Dermis blood vessel endothelial cell (primary cell): ENCODE measurements at regions not wholly inside any gene's neighbourhood (a gene's known extent, or its start where the extent isn't known, plus 50 kb on each side); places are given as distances from the start of the nearest gene placed in this dataset.
A peak's percentile ranks its signal among the peaks of the same experiment; 100 is the strongest.
"Not testable (repeated sequence)": the region's sequence is repeated elsewhere in the genome, so short reads cannot be mapped to it uniquely, and the experiment has no call there.

Source experiments
- DNase-seq: peaks from one replicate; pipeline ENCODE4 v3.0.0; 2010

- not testable (repeated sequence) for DNase-seq
These were observed 260.9 kb downstream of the BLID start for GRCh38 chr11:121855138-121855537.

- DNase-seq: no peak
These were observed 272.0 kb downstream of the BLID start for GRCh38 chr11:121844016-121844415.

GRCh38 chr11:121842192-121842585 lies 273.8 kb downstream of the BLID start:
- DNase-seq: no peak

DNA sequence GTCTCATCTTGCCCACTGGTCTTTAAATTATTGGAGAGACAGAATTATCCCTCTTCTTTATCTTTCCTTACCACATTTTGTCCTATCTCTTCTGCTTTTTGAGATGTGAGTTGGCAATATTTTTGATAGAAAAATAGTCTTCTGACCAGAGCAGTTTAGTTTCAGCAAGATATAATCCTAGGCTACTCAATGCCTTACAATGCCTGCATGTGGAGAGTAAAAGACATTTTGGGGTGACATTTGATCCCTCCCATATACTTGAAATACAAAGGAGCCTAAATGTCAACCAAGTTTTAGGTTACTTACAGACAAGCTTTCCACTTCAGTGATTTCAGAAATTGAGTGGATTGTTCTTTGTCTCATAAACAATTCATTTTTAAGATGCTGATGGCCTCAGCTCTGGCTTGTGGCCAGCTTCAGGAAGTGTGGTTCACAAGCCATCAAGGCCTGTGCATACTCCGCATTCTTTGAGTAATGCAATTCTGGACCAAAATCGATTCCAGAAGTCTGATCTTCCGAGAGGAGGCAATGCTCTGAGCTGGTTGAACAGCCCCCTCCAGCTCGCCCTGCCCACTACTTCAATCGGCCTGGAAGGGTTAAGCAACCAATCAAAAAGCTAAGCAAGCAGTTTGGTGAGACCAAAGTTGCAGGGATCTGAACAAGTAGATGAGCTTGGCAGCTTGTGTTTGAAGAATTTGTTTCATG lies 274.4 kb downstream of the BLID start:
- DNase-seq: peak; percentile 84

- DNase-seq: no peak
These were observed 276.2 kb downstream of the BLID start for GRCh38 chr11:121839781-121840180.

GRCh38 chr11:121838571-121838970 lies 277.4 kb downstream of the BLID start:
- no peak for DNase-seq

- DNase-seq: peak; percentile 38
These were observed 282.0 kb downstream of the BLID start for GRCh38 chr11:121833970-121834369.

DNA sequence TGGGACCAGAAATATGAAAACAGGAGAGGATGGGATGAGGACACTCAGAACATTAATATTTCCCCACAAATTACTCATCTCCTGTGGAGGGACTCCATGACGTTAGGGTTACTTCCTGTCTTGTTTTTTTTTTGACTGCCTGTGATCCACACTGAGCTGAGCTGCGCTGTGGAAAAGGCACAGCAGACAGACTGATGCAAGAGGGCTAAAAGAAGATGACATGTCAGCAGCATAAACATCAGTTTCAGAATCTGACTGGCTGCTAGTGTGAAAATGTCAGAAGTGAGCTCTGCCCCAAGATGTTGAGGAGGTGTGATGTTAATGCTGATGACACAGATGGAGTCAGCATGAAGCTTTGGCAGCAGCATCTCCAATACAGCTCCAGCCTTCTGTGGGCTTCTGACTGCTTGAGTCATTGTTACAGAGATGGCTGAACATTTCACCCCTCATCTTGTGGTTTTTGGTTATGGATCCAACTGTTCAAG lies 286.8 kb downstream of the BLID start:
- peak; percentile 68 for DNase-seq

GRCh38 chr11:121814962-121815361 lies 301.1 kb downstream of the BLID start:
- DNase-seq: no peak

GRCh38 chr11:121814296-121814695 lies 301.7 kb downstream of the BLID start:
- DNase-seq: no peak

GRCh38 chr11:121810291-121810690 lies 305.7 kb downstream of the BLID start:
- no peak for DNase-seq

GRCh38 chr11:121808096-121808495 lies 307.9 kb downstream of the BLID start:
- DNase-seq: no peak

DNA sequence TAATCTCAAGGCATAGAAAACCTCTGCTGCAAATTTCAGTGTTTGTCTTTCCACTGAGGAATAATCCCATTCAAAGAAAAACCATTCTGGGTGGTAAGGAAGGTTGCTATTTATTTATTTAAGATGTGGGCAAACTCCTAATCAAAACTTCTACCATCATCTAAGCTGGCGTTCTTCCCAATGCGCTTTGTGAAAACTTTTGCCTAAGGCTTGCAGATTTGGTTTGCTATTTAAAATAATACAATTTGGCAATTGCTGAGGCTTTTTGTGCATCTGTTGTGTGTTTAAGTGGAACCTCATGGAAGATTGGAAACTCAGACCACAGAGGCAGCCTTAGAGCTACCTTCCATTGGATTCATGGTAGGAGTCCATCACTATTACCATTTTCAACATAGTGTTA lies 309.0 kb downstream of the BLID start:
- DNase-seq: no peak

DNA sequence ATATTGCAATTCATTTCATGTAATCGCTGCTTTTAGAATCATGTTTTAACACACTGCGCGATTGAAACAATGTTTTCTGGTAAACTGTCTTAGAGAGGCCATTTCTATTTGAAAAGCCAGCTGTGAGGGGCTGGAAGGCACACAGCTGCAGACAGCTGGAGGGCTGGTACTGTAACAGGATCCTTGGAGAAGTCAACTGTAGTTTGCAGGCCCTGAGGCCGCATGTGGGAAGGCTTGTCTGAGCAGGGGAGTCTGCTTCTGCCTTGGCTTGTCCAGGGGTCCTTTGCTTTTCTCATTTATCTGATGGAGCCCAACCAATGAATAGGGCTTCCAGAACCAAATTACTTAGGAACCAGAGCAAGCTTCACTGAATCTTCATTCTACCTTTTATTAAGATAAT lies 313.5 kb downstream of the BLID start:
- no peak for DNase-seq

DNA sequence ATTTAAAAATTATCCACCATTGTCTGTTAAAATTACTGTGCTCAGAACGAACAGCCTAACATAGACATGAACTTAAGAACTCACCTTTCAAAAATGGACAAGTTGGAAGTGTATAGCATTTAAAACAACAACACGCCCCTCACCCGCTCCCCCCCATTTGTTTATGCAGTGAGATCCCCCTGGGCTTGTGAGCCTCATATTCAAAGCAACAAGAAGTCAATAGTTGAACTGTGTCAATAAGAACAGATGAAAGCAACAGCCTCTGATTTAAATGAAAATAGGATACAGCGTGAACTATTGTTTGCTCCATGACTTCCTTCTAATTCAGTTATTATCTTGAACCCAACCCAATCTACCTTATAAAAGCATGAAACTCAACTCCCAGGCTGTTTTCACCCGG lies 314.2 kb downstream of the BLID start:
- DNase-seq: no peak

- no peak for DNase-seq
These were observed 314.6 kb downstream of the BLID start for GRCh38 chr11:121801394-121801748.

- DNase-seq: no peak
These were observed 315.2 kb downstream of the BLID start for GRCh38 chr11:121800731-121801393.

DNA sequence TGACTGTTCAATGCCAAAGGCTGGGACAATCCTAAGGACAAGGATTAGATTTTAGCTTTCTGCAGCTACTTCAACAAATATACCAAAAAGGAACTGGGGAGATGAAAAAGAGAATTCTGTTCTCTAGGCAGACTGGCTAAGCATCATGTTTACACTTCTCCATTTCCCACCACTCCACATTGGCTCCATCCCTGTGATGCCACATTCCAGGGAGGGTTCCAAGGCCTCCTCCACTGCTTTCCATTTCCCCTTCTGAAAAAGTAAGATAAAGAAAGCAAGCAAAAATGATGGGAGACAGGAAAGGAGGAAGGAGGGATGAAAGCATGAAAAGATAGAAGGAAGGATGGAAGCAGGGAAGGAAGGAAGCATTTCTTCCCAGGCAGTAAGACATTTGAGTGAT lies 315.8 kb downstream of the BLID start:
- no peak for DNase-seq

DNA sequence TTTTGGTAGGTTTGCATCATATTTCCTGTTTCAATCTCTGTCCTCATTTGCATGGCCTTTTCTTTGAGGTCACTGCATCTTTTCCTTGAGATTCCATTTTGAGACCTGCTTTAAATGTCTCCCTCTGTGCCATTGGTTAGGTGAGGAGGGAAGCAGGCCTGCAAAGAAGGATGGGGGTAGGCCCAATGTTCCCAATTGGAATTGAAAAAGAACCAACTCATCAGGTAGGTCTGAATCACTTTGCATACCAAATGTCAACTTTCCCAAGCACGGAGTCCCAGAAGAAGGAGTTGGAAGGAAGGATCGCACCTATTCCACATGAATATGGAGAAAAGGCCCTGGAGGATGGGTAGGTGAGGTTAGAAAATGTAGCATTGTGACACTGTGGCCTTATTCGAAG lies 318.5 kb downstream of the BLID start:
- DNase-seq: no peak

DNA sequence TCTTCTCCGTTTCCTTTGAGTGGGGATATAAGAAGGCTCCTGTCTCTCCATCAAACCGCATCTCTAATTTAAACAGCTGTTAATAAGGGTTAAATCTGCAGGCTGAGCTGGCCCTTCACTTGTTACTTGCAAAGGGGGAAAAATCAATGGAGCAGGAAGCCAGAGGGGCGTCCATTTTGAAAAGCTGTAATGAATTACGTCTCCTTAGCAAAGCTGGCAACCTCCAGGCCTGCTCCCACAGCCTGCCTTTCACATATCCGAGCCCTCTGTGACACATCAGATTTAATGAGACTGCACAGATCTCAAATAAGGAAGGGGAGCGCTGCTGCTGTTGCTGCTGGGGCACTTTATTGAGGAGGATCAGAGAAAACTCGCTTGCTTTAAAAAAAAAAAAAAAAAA lies 320.8 kb downstream of the BLID start:
- no peak for DNase-seq

DNA sequence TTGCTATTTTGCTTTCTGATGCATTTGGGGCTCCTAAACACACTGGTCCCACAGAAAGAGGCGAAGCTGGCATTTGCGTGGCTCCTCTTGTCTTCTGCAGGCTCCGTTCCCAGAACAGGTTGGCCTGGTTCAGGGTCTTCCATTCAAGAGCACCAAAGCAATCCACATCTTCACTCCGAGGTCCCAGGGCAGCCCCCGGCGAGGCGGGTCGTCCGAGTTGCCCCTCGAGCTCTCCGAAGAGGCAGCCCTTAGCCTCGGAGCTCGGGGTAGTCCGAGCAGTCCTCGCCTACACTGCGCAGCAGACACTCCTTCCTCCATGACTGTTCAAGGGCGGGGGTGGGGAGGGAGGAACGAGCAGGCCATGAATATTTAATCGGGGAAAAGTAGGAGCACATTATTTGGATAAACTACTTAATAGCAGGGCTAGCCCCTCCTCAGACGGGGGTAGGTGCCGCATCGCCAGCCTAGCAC lies 321.3 kb downstream of the BLID start:
- DNase-seq: no peak

DNA sequence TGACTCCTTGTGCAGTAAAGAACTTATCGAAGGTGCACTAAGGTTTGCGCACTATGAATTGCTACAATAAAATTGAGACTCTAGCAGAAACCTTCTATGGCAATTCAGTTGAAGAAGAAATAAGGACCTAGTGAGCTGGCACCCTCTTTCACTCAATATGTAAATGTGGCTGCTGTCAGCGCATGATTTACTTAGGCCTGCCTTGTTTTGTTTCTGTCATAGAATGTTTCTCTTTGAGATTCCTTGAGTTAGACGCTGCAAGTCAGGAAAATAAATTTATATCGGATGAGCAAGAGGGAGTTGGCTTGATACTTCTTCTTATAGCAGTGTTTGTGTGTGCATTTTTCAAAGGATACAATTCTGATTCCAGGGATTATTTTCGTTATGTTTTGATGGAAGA lies 322.1 kb downstream of the BLID start:
- no peak for DNase-seq

GRCh38 chr11:121793291-121793690 lies 322.7 kb downstream of the BLID start:
- no peak for DNase-seq

DNA sequence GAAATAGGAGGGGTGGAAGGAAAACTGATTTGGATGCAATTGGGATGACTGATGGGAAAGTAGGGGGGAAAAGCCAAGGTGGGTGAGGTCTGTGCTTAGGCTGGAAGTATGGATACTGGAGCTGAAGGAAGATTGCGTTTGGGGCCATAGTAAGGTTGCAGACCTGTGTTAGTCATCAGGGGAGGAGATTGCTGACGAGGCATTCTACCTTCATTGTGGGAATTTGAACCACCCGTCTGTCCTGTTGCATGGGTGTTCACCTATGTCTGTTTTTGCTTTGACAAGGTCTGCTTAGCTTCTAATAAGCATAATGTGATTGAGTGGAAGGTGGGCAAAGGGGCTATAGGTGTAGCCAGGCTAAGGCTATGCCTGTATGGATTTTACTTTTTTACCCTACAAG lies 323.8 kb downstream of the BLID start:
- DNase-seq: no peak

DNA sequence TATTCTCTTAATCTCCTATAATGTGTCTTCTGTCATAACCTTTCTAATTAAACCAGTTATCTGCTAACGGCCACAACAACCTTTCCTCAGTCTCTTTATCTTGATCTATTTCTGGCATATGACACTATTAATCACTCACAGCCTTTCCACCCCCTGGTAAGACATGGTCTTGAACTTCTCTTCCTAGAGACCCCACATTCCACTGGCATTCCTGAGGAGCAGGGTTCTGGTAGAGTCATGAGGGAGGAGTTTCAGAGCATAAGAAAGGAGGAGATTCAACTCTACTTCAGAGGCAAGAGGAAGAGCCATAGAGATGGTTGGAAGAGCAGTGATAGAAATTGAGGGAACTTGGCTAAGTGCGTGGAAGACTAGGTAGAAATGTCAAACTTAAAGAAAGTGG lies 325.6 kb downstream of the BLID start:
- DNase-seq: no peak
